ENCODE measurements at regions not wholly inside any gene's neighbourhood (a gene's known extent, or its start where the extent isn't known, plus 50 kb on each side); places are given as distances from the start of the nearest gene placed in this dataset.
"Not testable (repeated sequence)": the region's sequence is repeated elsewhere in the genome, so short reads cannot be mapped to it uniquely, and the experiment has no call there.

DNA sequence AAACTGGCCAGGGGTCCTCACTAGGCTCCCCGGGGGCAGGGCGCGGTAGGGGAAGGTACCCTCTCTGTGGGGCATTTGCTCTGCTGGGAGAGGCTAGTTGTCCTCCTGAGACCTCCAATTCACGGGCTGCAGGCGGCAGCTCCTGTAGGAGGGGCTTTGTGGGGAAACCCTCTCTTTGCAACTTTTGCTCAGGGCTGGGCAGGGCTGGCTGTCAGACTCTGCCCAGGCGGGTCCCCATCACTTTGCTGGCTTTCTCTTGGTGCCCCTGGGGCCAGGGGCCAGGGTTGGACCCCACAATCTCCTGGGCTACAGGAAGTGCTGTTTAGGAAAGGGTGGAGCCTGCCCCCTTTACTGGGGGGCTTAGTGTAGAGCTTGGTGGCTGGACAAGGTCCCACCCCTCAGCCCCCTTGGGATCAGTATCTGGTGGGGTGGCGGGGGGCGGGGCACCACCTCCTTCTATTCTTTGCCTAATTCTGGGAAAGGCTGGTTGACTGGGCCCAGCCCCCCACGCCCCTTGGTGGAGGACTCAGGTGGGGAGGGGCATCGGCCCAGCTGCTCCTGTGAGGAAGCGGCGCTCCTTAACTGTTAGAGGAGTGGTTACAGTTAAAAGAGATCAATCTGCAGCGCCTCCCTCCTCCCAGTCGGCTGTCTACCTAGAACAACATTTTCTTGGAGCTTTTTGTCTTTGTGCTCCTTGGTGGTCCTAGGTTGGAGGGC is 918.7 kb downstream of the AACS start:
- DNase-seq (ENCODE audit: low spot score): no peak

DNA sequence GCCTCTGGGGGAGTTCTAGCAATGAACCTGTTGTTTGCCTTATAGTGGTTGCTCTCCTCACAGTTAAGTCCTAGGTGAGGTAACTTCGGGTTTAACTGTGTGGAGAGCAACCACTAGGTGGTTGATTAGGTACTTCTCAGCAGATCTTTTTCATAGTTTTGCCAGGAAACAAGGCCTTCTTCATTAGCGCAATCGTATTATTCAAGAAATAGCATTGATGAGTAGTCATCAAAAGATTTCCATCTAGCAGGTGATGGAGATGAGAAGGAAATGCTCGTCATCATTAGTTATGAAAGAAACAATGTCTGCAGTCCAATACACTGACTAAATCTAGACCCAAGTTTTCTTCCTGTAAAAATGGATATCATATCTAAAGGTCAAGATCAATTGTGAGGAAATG is 923.3 kb downstream of the AACS start:
- no peak for DNase-seq (ENCODE audit: low spot score)

DNA sequence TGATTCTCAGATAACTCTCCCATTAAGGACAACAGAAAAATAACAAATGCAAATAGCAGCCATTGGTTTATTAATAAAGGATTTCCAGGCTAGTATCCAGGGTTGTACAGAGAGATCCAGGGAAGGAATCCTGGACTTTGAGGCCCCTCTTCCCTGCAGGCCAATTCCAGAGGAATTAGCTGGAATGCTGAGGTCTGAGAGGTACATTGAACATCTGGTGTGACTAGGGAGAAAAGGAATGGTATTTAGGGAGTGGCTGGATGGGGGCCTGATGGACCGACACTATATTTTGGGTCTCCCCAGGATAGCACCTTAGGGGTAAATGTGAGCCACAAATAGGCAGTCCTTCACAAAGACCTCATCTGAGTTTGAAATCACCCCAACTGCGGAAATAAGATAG is 924.5 kb downstream of the AACS start:
- DNase-seq (ENCODE audit: low spot score): no peak

DNA sequence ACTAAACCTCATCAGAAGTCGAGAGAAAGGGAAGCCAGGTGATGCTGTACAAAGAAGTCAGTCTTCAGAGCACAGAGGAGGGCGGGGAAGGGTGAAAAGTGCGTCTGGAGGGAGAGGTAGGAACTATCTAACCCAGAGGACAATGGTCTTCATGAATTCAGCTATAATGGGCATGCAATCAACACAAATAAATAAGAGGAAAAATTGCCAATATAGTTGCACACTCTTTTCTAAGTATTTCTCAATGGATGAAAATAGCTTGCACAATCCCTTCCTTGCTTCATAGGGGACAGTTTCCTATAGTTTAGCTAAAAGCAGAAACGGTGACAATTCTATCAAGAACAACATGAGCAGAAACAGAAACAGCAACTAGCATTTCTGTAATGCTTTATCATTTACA is 931.2 kb downstream of the AACS start:
- no peak for DNase-seq (ENCODE audit: low spot score)

DNA sequence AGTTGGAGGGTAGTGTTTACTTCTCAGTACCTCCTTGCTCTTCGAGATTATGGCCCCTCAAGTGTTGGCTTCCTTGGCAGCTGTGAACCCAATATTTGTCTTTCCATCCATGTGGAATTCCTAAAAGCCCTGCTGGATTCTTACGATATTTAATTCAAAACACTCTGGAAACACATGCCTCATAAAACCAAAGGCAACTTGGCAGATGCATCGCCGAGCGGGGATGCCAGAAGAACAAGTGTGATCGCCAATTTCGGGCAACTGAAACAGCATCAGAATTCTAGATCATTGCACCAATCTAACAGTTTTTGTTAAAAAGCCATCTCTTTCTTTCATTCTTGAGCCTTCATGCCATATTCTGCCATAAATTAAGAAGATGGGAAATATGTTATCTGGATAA is 934.4 kb downstream of the AACS start:
- no peak for DNase-seq (ENCODE audit: low spot score)

DNA sequence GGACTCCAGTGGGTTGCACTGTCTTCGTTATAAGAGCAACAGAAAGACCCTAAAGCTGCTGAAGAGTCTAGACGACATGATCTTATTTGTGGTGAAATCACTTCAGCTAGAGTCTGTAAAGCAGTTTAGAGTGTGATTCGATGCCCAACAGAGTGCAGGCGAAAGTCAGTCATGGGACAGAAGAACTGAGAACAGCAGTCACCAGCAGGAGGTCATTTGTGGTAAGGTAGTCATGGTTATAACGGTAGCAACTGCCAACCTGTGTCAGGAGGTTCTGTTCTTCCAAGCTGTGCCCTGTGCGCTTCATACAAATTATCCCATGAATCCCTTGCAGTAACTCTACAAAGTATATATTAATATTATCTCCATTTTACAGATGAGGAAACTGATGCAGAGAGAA is 954.1 kb downstream of the AACS start:
- DNase-seq (ENCODE audit: low spot score): no peak

DNA sequence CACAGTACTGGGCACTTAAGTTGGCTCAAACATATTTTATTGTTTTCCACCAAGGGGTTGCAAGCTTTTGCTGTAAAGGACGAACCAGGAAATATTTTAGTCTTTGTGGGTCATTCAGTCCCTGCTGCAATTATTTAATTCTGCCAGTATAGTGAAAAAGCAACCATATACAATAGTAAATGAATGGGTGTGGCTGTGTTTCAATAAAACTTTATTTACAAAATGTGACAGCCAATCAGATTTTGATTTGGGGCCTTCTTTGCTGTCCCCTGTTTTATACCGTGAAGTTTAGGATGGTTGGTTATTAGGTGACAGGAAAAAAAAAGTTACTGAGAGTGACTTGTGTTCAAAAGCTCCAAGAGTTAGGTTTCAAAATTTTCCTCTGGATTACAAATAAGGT is 956.4 kb downstream of the AACS start:
- no peak for DNase-seq (ENCODE audit: low spot score)

DNA sequence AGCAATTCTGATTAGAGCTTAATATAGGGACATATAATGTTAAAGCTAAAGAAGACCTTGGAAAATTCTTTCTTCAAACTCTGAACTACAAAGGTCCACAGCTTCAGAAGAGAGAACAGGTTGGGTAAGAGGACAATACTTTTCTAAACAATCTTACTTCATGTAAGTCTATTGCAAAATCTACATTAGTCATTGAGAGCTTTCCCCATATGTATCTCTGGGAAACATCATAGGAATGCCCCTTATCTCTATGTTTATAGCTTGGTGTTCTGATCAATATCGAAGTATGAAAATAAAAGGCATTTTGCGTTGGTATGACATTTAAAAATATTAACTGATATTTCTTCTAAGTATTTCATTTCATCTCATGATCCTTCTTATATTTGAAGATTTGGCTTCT is 962.6 kb downstream of the AACS start:
- DNase-seq (ENCODE audit: low spot score): no peak

DNA sequence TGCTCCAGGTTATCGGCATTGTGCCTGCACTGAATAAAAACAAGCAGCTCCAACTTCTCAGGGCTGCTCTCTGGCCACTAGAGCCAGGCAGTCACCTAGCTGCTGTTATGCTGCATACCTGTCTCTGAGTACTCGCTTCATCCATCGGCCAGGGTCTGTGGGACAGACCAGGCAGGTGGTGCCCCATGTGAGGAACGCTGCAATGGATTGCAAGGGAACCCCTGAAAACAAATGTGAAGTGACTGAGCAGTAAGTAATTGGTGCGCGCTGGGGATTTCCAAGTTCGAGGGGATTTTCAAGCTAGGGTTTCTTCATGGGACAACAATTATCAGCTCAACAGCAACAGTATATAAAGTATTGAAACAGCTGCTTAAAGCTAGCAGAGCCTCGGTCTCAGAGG is 965.3 kb downstream of the AACS start:
- DNase-seq (ENCODE audit: low spot score): no peak

DNA sequence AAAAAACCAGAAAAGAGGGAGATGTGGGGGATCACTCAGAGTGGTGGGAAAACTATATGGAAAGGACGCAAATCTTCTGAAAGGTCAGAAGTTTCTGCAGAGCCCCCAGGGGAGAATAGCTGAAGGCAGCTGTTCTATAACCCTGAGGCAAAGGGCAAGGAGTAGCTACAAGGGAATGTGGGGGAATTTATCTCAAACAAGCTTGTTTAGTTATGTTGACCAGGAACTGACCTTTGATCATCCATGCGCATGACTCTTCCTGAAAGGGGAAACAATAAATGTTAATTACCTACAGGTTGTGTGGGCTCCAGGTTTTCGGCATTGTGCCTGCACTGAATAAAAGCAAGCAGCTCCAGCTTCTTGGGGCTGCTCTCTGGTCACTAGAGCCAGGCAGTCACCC is 968.5 kb downstream of the AACS start:
- no peak for DNase-seq (ENCODE audit: low spot score)

DNA sequence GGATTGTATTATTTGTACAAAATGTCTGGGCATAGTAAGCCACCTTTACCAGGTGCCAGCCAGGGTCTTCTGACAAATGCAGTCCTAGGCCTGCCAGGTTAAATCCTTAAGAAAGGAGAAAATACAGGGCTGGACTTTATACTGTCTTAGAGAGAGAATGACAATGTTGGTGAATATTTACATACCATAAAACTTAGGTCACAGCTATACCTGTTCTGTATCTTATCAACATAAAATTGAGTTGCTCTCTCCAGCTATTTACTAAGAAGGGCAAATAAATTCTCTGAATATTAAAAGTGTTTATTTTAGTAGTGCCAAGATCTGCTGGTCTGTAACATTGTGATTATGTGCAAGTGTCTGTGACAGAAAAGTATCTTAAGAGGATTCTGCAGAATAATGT is 971.1 kb downstream of the AACS start:
- DNase-seq (ENCODE audit: low spot score): no peak

DNA sequence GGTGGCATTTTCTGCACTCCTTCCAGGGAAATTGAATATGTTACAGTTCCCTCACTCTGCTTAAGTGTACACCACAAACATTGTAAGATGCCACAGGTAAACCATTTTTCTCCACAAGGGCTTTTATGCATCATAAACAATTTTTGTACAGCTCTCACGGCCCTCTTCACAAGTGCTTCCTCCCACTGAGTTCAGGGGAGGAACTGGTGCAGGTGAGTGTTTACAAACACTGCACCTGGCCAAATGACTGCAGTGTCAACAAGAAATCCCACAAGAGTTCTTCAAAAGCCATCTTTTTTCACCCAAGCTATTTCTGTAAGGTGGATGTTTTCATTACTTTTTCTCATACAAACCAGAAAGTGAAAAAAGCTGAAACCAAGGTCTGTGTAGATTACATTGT is 973.2 kb downstream of the AACS start:
- no peak for DNase-seq (ENCODE audit: low spot score)

DNA sequence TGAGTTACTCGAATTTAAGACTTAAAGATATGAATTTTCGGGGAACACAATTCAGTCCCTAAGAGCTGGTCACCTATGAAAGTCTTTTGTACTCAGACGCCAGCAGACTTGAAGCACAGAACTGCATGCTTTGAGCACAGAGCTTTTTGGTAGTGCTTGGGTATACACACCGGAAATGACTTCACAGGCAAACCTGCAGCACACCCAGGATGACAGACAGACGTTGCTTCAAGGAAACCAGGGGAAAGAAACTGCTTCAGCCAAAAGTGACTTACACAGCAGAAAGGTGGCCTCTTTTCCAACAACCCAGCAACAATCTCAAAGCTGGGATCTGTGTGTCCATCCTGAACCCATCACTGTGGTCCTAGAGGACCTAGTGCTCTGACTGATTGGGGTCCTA is 975.1 kb downstream of the AACS start:
- DNase-seq (ENCODE audit: low spot score): no peak

DNA sequence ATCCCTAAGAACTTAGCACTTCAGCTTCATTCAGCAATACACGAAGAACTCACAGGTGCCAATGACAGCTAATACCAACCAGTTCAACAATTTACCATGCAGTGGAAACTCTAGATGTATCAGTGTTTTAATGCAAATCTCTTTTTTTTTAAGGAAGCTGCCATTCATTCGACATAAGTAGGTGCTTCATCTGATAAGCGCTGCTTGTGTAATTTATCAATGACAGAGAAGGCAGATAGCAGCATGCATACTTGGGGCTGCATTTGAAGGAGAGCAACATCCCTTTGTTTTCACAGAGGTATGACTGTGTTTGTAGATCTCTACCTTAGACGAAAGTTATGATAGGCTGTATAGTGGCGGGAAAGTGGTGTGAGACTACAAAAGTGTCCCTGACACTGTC is 977.1 kb downstream of the AACS start:
- no peak for DNase-seq (ENCODE audit: low spot score)

DNA sequence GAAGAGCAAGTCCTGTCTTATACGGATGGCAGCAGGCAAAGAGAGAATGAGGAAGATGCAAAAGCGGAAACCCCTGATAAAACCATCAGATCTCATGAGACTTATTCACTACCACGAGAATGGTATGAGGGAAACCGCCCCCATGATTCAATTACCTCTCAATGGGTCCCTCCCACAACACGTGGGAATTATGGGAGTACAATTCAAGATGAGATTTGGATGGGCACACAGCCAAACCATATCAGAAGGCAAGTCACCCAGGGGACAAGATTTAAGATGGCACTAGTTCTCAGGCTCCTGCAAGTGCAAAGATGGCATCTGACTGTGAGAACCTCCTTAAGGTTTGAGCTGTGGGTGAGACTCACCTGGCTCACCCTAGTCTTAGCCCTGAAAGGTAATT is 984.3 kb downstream of the AACS start:
- not testable (repeated sequence) for DNase-seq (ENCODE audit: low spot score)

DNA sequence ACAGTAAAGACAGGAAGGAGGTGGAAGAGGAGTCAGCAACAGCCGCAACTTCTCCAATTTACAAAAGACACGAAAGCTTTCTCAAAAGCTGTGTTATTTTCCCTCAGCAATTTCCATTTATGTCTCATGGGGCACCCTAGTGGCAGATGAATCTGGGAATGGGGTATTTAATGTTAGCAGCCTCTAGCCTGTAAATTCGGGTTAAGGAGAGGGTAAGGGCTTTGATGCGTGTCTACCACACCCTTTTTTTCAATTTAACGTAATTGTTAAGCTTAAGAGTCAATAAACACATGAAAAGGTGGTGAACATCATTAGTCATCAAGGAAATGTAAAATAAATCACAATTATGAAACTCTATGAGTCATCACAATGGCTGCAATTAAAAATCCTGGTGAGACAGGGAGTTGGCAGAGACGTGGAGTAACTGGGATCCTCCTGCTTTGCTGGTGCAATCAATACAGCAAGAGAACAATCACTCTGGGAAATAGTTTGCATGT is 986.4 kb downstream of the AACS start:
- DNase-seq (ENCODE audit: low spot score): no peak

DNA sequence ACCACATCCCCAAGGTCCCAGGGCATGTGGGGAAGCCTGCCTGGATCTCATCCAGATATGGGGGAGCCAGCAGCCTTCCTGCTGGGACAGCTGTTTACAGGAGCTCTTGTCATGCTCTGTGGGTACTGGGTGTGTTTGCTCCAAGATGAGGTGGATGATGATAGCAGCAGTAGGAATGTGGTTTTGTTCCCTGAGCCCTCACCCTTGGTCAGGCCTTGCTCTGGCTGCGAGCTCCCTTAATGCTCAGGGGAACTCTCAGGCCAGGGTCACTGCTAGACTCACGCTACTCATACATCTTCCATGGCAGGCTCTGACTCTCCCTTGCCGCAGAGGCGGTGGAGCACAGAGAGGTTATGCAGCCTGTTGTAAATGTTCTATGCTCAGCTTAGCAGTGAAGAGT is 990.3 kb downstream of the AACS start:
- DNase-seq (ENCODE audit: low spot score): no peak

DNA sequence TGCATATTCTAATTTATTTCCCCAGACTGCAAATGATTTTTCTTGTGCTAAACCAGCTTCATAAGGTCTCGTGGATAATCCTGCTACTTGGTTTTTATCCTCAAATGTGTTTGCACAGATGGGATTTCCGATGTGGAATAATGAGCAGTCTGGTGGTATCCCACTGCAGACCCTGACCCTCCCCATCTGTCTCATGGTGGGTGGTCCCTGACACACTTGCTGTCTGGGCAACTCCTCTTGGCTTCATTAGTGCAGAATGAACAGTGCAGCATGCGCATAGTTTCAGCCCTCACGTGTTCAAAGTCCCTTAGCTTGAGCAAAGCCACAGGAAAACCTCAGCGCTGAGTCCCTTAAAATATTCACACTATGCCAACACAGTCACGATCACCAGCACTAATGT is 996.5 kb downstream of the AACS start:
- DNase-seq (ENCODE audit: low spot score): no peak

DNA sequence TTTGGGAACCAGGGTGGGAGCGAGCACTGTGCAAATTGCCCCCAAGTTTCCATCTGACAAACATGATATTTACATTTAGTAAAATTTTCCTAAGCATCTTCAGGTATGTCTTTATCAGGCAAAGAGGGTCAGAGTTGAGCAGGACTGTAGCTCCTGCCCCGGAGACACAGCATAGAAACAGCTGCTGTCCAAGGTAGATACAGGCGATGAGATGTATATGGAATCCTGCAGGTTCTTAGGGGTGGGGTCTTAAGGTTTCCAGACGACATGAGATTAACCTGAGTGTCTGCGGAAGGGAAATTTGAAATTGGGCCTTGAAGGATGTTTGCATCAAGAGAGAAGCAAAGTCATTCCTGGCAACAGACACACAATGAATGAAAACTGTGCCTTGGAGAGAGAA is 998.8 kb downstream of the AACS start:
- DNase-seq (ENCODE audit: low spot score): no peak

DNA sequence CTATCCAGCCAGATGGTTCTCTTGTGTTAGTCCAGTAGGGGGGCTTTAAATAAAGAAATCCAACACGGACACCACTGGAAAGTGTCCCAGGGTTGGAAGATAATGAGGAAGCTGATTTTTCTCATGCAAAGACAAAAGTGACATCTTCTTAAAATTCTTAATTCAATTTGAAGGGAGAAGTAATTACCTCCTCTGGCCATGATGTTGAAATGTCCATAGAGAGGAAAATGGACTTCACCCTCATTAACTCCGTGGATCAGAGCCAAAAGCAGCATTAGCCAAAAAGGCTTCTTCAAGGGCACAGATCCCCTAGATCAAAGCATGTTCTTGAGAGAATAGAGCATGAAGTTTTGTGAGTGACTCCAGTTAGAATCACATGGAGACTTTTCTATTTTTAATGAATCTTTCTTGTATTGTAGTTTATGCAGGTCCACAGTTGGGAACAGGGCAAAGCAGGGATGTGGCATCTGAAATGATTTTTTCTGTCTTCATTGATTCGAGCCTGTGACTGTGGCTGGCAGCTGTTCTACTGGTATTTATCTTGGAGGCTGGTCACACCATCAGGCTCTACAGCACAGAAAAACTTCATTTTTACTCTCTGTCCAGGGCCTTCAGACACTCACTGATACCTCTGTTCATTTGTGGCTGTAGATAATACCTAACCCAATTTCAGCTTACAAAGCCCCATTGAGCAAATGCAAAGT is 1002.5 kb downstream of the AACS start:
- DNase-seq (ENCODE audit: low spot score): no peak

DNA sequence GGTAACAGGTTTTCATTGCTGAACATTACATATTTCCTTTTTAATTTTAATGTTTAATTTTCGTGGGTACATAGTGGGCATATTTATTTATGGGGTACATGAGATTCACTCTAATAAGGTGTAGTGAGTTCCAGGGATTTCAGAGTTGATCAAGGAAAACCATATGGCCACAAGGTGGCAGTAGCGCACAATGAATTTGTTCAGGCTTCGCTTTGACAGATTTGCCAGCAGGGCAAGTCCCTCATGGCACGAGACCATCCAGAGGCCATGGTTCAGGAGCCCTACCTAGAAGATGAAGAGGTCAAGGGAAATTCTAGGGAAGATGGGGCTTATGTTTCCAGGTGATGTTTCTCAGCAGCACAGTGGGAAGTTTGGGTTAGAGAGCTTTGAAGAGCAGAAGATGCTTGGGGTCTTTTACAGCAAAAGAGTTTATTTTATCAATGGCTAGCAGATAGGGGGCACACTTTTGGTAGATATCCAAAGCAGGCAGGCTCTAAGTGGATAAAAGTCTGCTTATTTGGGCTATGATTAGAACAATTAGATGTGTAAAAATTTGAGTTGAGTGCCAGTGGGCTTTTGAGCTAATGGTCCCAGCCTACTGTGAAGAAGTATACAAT is 1004.4 kb downstream of the AACS start:
- peak; percentile 59 for DNase-seq (ENCODE audit: low spot score)

DNA sequence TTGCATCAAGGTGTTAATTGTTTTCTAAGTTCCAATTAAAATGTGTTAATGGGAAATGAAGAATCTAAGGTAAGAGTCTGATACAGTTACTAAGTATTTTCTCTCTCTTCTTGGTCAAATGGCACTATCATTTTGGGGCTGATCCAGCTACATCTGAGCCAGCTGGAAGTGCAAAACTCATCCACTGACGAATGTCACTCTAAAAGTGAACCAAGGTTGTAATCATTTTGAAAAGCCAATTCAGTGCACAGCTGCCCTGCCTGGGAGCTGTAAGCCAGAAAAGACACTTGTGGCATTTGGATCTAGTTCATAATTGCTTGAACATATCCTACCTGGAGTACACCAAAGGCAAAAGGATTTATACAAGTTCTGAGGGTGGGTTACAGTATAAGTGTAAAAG is 1011.3 kb downstream of the AACS start:
- no peak for DNase-seq (ENCODE audit: low spot score)

DNA sequence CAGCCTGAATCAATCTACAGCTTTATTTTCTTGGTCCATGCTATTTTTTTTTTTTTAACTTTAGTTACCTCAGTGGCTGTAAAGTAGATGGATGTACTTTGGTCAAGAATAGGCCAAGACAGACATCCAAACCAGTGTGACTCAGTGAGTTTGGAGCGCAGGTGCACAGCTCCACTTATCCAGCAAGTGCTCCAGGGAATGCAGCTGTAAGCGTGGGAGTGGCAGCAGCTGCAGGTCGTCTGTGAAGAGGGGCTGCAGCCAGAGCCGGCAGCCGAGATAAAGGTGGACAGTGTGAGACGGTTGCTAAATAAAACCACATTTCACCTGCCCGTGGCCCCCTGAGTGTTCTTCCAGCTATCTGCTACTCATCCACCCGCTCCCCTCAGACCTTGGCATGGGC is 1018.7 kb downstream of the AACS start:
- DNase-seq (ENCODE audit: low spot score): no peak
